Ovary (tissue), 3 donors: ENCODE measurements at regions not wholly inside any gene's neighbourhood (a gene's known extent, or its start where the extent isn't known, plus 50 kb on each side); places are given as distances from the start of the nearest gene placed in this dataset.

ENCODE experiments used
- EP300 ChIP-seq: sonication (generic); formaldehyde crosslinking; IDR thresholded peaks from one replicate; pipeline ENCODE4 v1.6.1; 2017; ENCODE audit warnings: antibody characterized with exemption
- POLR2A ChIP-seq: fragments of 450-650 bp; IDR thresholded peaks from one replicate; pipeline ENCODE4 v1.6.1; 2017; ENCODE audit warnings: antibody characterized with exemption, mild to moderate bottlenecking, moderate library complexity
- TF ChIP-seq, protein P1 (sequence below), 3 donors: fragments of 450-650 bp in 2 of 3; fragments of 200-600 bp in 1 of 3; IDR thresholded peaks; one replicate each; pipeline versions ENCODE4 v1.5.1 to v1.8.0; 2016 to 2022; ENCODE audit warnings: antibody characterized with exemption in 3 of 3, mild to moderate bottlenecking in 1 of 3
- donor health status: DM: no; HTN: no; CAD: no.

DNA sequence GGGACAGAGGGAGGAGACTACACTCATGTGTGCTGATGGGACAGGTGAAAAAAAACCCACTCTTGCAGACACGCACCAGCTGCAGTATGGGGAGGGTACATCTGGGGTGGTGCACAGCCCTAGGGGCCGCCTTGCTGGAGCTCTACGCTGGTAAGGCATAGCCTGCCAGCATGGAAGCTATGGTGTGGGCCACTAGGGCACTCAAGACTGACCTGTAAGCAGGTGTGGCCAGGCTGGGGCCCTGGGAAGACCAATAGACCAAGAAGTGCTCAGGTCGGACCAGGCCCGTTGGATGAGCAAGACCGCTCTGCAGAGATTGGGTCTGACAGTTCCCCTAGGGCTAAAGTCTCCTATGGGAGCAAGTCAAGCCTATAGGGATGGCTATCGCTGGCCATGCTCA, 314.8 kb downstream of the FAM47A start:
- TF ChIP-seq, protein P1, sequence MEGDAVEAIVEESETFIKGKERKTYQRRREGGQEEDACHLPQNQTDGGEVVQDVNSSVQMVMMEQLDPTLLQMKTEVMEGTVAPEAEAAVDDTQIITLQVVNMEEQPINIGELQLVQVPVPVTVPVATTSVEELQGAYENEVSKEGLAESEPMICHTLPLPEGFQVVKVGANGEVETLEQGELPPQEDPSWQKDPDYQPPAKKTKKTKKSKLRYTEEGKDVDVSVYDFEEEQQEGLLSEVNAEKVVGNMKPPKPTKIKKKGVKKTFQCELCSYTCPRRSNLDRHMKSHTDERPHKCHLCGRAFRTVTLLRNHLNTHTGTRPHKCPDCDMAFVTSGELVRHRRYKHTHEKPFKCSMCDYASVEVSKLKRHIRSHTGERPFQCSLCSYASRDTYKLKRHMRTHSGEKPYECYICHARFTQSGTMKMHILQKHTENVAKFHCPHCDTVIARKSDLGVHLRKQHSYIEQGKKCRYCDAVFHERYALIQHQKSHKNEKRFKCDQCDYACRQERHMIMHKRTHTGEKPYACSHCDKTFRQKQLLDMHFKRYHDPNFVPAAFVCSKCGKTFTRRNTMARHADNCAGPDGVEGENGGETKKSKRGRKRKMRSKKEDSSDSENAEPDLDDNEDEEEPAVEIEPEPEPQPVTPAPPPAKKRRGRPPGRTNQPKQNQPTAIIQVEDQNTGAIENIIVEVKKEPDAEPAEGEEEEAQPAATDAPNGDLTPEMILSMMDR (IDR thresholded peaks at IDR 0.05), result no peak
- TF ChIP-seq POLR2A (no peak), EP300 (no peak)
